Ascending aorta (tissue), 2 donors: ENCODE measurements at regions not wholly inside any gene's neighbourhood (a gene's known extent, or its start where the extent isn't known, plus 50 kb on each side); places are given as distances from the start of the nearest gene placed in this dataset.
"Not testable (repeated sequence)": the region's sequence is repeated elsewhere in the genome, so short reads cannot be mapped to it uniquely, and the experiment has no call there.

Experiments
- DNase-seq, 2 donors: peaks; one replicate each; pipeline ENCODE4 v3.0.0-alpha.2; 2019; ENCODE audit warnings: low spot score in 2 of 2
- H3K27ac ChIP-seq, 2 donors: fragments of 200-600 bp; sonication (generic); one replicate each; pipeline ENCODE4 v1.5.1; 2016 to 2017; ENCODE audit warnings: mild to moderate bottlenecking in 1 of 2
- H3K27me3 ChIP-seq: fragments of 200-600 bp; sonication (generic); one replicate; pipeline ENCODE4 v1.5.1; 2017
- H3K36me3 ChIP-seq, 2 donors: fragments of 200-600 bp; sonication (generic); one replicate each; pipeline ENCODE4 v1.5.1; 2016
- H3K4me1 ChIP-seq, 2 donors: fragments of 200-600 bp; sonication (generic); one replicate each; pipeline ENCODE4 v1.5.1; 2016 to 2017; ENCODE audit warnings: mild to moderate bottlenecking in 1 of 2
- H3K4me3 ChIP-seq, 2 donors: fragments of 200-600 bp; sonication (generic); one replicate each; pipeline ENCODE4 v1.5.1; 2016 to 2017; ENCODE audit warnings: mild to moderate bottlenecking in 1 of 2
- H3K9me3 ChIP-seq, 2 donors: fragments of 200-600 bp; sonication (generic); one replicate each; pipeline ENCODE4 v1.5.1; 2016
- CTCF ChIP-seq, 3 experiments: fragments of 200-600 bp in 2 of 3; fragments of 450-650 bp in 1 of 3; sonication (generic) in 2 of 3; IDR thresholded peaks; one replicate each; pipeline ENCODE4 v1.5.1; 2016 to 2019; ENCODE audit warnings: antibody characterized with exemption in 3 of 3, mild to moderate bottlenecking in 1 of 3, moderate library complexity in 1 of 3
- intact Hi-C: fragments of 100-400 bp; cut with DNase I; formaldehyde crosslinking; loops from one replicate; pipeline ENCODE4 v1.15.1; 2023

GRCh38 chr9:117938896-117939295 is 234.7 kb downstream of the TLR4 start:
- no peak for DNase-seq
- H3K4me1 ChIP-seq: no peaks in the 10 kb centered on the region
- no peaks in the 10 kb centered on the region for H3K36me3 ChIP-seq
- intact Hi-C loops: no loop called here
- H3K9me3 ChIP-seq: no peaks in the 10 kb centered on the region
- no peak overlapping the region for H3K27ac ChIP-seq
- no peak for TF ChIP-seq CTCF (IDR thresholded peaks at IDR 0.05)
- H3K4me3 ChIP-seq: no peak overlapping the region
- H3K27me3 ChIP-seq: no peaks in the 10 kb centered on the region

- H3K36me3 ChIP-seq, H3K27me3 ChIP-seq, H3K27ac ChIP-seq, H3K4me3 ChIP-seq, intact Hi-C loops, H3K4me1 ChIP-seq, H3K9me3 ChIP-seq, DNase-seq: not testable (repeated sequence)
These were observed 240.5 kb downstream of the TLR4 start for GRCh38 chr9:117944750-117945149.

- no peaks in the 10 kb centered on the region for H3K36me3 ChIP-seq
- TF ChIP-seq CTCF (IDR thresholded peaks at IDR 0.05): no peak
- H3K9me3 ChIP-seq: no peaks in the 10 kb centered on the region
- no peak for DNase-seq
- H3K27me3 ChIP-seq: no peaks in the 10 kb centered on the region
- H3K27ac ChIP-seq: no peak overlapping the region
- H3K4me3 ChIP-seq: no peak overlapping the region
- no peaks in the 10 kb centered on the region for H3K4me1 ChIP-seq
- intact Hi-C loops: no loop called here
These were observed 241.1 kb downstream of the TLR4 start for GRCh38 chr9:117945286-117945685.

- no peak for DNase-seq
- Histone ChIP-seq H3K27ac (no peak overlapping the region), H3K4me3 (no peak overlapping the region), H3K27me3 (no peaks in the 10 kb centered on the region), H3K9me3 (no peaks in the 10 kb centered on the region), H3K4me1 (no peaks in the 10 kb centered on the region), H3K36me3 (no peaks in the 10 kb centered on the region)
- intact Hi-C loops: no loop called here
- no peak for TF ChIP-seq CTCF (IDR thresholded peaks at IDR 0.05)
These were observed 246.9 kb downstream of the TLR4 start for GRCh38 chr9:117951127-117951526.

- intact Hi-C loops: no loop called here
- Histone ChIP-seq H3K36me3 (no peaks in the 10 kb centered on the region), H3K4me1 (no peaks in the 10 kb centered on the region), H3K4me3 (no peak overlapping the region), H3K27ac (no peak overlapping the region), H3K27me3 (no peaks in the 10 kb centered on the region), H3K9me3 (no peaks in the 10 kb centered on the region)
- no peak for TF ChIP-seq CTCF (IDR thresholded peaks at IDR 0.05)
- no peak for DNase-seq
These were observed 248.4 kb downstream of the TLR4 start for GRCh38 chr9:117952581-117952980.

GRCh38 chr9:117957267-117957666 is 253.1 kb downstream of the TLR4 start:
- no peak for DNase-seq
- no peaks in the 10 kb centered on the region for H3K4me1 ChIP-seq
- H3K4me3 ChIP-seq: no peak overlapping the region
- no peak overlapping the region for H3K27ac ChIP-seq
- no peak for TF ChIP-seq CTCF (IDR thresholded peaks at IDR 0.05)
- no peaks in the 10 kb centered on the region for H3K36me3 ChIP-seq
- intact Hi-C loops: no loop called here
- no peaks in the 10 kb centered on the region for H3K27me3 ChIP-seq
- H3K9me3 ChIP-seq: no peaks in the 10 kb centered on the region
